CD4-positive, alpha-beta T cell treated with Interferon alpha-2 for 1 hour (primary cell): ENCODE measurements at regions not wholly inside any gene's neighbourhood (a gene's known extent, or its start where the extent isn't known, plus 50 kb on each side); places are given as distances from the start of the nearest gene placed in this dataset.
"Not testable (repeated sequence)": the region's sequence is repeated elsewhere in the genome, so short reads cannot be mapped to it uniquely, and the experiment has no call there.

Experiments used
- DNase-seq, 2 donors: peaks; one replicate each; pipeline ENCODE4 v3.0.0-alpha.2; 2020 to 2022

DNA sequence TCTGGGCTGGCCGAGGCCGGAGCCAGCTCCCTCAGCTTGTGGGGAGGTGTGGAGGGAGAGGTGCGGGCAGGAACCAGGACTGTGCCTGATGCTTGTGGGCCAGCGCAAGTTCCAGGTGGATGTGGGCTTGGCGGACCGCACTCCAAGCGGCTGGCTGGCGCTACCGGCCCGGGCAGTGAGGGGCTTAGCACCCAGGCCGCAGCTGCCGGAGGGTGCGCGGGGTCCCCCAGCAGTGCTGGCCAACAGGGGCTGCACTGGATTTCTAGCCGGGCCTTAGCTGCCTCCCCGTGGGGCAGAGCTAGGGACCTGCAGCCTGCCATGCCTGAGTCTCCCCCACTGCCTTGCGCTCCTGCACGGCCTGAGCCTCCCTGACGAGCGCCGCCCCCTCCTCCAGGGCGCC is 242.8 kb downstream of the CCSER2 start:
- no peak for DNase-seq

DNA sequence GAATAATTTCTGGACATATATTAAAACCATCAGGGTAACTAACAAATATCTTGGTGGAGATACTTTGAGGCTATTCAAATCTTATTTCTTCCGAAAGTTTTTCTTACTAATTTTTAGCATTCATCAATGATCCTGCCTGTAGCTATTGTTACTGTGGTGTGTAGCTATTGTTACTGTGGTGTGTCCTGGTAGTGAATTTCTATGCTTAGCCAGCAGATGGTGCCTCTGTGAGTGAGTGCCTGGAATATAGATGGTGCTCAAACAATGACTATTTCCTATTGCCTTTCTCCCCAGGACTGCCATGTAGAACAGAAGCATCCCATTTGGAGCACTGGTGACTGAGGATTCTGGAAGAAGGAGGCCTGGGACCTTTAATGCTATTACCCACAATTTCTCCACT is 245.7 kb downstream of the CCSER2 start:
- DNase-seq = no peak

DNA sequence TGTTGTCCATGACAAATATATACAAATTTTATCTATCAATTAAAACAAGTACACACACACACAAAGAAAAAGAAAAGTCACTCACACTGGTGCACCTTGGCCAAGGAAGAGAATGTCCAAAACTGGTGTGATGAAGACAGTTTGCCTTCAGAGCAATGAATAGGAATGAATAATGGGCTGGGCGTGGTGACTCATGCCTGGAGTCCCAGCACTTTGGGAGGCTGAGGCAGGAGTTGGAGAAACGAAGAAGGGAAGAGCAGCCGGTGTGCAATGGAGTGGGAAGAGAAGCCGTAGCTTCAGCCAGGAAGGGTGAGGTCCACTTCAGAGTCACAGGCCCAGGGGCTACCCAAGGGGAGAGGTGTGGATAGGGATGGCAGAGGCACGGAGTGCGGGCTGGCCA is 253.6 kb downstream of the CCSER2 start:
- DNase-seq = no peak

DNA sequence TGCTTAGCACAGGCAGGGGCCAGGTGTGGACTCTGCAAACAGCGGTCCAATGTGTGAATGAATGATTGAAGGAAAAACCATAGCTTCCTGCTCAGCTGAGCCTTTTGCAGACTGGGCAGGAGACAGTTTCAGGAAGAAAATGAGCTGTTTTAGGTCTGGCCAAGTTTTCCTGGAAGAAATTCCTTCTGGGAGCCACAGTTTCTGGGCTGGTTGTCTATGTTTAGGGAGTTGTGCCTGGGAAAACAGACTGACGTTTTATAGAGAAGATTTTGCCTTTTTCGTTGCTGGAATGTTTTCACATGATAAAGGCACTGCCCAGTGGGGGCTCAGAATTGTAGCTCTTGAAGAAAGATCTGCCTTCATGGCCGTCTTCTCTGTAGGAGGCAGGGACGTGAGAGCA is 255.1 kb downstream of the CCSER2 start:
- no peak for DNase-seq

DNA sequence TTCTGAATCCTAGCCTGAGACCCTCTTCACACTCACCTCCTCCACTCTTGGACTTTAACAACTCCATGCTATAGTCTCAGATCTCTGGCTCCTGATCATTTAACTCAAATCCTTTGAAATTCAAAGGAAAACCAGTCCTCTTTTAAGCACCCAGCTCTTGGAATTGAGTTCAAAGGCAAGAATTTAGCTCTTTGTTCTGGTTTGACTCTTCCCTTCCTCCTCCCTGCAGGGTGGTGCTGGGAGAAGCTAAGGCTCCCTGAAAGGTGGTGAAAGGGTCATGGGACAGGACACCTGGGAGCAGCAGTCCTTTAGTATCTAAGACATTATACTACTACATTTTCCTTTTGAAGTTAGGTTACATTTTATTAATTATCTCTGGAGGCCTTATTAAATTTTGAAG is 259.4 kb downstream of the CCSER2 start:
- DNase-seq = no peak

DNA sequence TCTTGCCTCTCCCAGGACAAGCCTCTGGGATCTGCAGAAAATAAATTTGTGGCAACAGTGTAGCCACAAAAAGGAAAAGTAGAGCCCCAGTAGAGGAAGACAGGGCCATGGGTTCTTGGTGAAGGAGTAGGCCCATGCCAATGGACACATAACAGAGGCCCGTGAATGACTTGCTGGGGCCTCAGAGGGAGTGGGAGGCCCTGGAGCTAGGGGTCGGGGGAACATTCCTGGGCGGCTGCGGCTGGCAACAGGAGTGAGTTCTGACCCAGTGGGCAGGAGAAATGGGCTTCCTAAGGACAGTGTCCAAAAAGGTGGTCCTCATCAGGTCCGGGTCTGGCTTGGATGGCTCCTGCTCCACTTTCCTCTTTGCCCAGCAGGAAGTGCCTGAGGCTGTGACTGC is 260.0 kb downstream of the CCSER2 start:
- no peak for DNase-seq

DNA sequence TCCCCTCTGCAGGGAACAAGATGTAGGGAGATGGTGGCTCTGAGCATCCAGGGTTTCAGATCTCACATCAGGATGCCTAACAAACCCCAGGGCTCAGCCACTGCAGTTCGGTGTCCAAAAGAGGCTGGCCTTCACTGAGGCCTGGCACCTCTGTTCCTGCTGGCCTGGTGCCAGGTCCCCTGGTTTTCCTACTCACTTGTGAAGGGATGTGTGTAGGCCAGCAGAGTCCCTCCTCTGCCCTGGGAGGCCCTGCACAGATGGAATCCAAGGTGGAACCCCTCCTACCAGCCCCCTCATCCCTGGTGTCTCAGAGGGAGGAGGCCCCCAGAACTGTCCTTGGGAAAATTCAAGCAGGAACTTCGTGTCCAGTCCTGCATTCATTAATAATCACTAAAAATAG is 260.6 kb downstream of the CCSER2 start:
- DNase-seq = no peak

DNA sequence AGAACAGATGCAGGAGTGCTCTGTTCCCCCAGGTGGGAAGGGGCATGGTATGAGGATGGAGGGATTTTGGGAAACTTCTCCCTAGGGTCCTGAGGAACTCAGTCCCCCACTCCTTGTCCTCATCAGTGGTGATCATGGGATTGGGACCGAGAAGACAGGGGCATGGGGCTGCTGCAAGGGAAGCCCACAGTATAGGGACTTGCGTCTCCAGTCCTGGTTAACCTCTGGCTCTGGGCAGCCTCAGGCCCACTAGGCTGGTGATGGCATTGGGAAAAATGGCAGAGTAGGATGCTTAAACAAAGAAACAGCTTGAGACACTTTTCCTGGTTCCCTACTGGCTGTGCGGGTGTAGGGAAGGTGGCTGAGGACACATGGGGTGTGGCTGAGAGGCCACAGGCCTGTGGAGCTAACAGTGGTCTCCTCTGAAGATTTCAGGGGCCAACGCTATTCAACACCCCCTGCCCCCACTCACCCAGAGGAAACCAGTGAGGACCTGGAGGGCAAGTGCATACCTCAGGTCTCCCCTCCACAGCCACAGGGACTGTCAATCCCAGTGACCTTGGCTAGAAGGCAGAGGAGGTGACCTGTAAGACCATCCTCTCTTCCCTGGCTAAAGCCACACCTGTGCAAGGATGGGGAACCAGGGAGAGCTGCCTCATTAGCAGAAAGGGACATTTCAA is 261.3 kb downstream of the CCSER2 start:
- DNase-seq = no peak

DNA sequence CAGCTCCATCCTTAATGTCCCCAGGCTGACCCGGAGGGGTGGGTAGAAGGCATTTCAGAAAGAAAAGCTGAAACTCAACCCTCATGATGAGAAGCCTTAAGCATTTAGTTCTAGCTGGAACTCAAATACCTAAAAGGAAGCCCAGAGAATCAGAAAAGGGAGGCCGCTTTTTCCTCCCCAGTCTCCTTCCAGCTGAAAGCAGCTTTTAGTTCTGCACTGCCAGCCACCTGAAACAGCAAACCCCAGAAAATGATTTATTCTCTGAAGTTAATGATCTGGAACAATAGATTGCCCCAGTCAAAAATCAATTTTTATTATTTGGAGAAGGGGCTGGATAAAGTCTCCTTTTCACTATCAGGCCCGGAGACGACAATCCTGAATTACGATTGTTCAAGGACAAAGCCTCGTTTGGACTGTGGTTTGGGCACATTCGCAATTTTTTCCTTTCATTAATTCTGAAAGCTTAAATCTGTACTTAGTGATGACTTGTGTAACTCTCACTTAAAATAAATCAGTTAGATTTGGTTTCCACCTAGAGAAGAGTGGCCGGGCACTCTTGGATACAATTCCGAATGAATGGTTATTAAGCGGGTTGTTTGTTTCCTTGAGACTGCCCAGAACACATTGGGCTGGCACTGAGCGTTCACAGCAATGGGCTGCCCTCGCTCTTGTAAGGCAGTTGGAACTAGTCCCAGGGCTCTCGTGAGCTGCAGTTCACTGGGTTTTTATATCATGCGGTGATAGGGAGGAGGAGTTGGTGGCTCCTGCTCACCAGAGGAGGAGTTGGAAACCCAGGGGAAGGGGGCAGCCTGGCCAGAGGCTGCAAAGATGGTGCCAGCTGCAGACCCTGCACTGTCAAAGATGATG is 262.2 kb downstream of the CCSER2 start:
- no peak for DNase-seq

DNA sequence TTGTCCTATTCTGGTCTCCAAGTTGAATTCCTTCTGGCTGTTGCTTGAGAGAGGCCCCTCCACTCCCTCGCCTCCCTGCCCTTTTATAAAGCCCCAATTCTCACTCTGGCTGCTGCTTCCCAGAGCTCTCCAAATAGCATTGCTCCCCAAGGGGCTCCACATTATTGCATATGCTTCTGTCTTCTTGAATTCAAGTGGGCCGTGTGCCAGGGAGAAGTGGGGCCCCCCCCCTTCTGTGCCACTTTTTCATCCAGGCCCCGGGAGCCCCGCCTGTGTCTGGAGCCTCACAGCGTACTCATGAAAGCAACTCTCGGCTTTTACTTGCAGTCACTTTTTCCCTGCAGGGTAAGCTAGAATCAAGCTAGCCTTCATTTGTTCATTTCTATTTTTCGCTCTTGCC is 265.1 kb downstream of the CCSER2 start:
- DNase-seq = no peak

DNA sequence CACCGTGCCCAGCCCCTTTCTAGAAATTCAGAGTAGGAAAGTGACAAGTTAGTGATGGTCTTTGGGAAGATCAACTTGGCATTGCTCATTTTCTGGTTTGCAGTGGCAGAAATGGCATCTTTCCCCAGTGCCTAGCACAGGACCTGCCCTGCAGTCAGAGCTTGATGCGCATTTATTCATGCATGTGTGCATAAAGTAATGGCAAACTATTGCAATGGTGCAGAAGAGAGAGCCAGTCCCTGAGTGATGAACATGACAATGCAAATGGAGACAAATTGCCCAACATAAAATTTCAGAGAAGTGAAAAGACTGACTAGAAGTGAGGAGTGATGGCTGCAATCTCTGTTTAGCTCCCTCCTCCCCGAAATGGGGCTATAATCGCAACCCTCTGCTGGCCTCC is 268.2 kb downstream of the CCSER2 start:
- no peak for DNase-seq

DNA sequence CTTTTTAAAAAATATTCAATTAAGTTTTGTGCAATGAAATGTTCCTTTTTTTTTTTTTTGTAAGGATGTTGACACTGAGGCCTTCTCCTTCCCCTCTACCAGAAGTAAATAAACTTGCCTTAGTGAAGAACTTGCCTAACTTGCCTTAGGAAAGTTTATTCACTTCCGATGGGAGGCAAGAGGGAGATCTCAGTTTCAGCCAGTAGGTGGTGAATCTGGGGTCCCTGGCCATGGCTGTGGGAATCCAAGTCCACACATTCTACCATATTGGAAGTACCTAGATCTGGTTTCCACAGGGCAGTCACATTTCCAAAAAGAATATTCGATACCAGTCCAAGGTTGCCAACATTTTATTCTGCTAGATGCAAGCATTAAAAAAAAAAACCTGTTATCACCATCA is 270.9 kb downstream of the CCSER2 start:
- DNase-seq = no peak

DNA sequence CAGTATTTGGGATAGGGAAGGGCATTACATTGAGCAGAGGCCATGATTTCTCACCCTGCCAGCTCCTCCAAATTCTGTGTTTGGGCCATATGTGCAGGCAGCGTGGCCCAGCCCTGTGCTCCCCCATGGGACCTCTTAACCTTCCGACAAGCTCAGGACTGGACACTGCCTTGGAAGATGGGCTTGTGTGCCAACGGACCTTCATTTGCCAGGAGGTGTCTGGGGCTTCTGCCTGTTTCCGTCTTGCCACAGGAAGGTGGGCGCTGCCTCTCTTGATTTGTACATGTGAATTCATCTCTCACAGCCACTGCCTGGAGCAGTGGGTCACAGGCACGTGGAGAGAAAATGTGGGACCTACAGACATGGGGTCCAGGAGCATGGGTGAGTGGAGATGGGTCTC is 272.6 kb downstream of the CCSER2 start:
- DNase-seq = no peak

DNA sequence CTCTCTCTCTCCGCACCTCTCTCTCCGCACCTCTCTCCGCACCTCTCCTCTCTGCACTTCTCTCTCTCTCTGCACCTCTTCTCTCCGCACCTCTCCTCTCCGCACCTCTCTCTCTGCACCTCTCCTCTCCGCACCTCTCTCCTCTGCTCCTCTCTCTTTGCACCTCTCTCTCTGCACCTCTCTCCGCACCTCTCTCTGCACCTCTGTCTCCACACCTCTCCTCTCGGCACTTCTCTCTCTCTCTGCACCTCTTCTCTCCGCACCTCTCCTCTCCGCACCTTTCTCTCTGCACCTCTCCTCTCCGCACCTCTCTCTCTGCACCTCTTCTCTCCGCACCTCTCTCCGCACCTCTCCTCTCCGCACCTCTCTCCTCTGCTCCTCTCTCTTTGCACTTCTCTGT is 274.2 kb downstream of the CCSER2 start:
- DNase-seq = not testable (repeated sequence)

DNA sequence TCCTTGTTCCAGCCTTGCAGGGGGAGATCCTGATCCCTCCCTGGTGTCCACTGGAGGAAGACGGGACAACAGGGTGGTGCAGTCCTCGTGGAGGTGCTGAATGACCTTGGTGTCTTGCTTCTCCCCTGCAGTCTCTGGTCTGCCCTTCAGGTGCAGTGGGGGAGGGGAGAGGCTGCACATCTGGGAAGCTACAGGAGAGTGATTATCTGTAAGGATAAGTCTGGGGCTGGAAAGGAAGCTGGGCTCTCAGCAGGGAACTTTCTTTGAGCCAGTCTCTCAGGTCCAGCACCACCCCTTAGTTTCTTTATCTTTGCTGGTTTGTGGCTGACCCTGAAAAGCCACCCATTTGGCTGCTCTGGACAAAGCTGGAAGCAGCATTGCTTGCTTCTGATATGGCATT is 275.6 kb downstream of the CCSER2 start:
- no peak for DNase-seq

DNA sequence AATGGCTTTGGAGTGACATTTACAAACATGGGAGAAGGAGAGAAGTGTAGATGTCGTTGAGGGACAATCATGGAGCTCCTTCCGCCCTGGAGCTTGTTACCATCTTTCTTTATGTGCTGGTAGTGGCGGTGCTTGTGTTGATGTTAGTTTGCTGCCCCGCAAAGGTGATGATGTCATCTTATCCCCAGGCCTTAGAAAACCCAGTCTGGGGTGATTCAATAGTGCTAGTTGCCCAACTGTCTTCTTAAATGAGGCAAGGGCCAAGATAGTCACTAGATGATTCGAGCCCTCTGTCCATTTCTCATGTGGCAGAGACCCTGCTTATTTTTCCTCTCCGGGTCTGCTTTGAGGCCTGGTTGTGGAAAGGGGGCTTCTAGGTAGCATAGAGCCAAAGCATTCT is 277.4 kb downstream of the CCSER2 start:
- no peak for DNase-seq

DNA sequence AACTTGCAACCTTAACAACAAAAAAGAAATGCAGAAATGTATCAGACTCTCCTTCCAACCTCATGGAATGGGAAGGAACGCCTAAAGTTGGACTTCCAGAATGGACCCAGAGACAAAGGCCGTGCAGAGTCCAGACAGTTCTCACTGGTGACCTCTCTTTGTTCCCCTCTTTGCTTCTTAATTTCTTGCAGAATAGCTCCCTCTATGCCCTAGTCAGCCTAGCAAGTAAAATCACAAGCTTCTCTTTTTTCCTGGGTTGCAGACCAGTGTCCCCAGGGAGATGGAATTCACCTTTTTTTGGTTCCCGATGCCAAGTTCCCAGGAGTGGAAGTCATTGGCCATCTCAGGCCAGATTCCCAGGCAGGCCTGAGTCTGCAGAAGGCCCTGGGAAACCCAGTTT is 278.0 kb downstream of the CCSER2 start:
- no peak for DNase-seq

DNA sequence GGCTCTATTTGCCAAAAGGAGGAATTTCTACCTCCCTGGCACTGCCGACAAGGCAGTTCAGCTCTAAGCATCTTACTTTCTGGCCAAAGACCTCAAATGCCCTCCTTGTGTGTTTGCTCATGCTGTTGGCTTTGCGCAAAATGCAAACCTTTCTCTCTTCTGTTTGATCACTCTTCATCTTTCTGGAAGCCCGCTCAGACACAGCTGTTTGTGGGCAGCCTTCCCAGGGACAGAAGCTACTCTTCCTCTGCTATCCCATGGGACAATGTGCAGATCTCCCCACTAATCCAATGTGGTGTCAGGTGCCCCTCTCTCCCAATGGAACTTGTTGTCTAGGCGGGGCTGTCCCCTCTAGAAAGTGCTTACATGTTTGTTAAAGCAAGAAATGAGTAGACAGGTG is 278.7 kb downstream of the CCSER2 start:
- no peak for DNase-seq

DNA sequence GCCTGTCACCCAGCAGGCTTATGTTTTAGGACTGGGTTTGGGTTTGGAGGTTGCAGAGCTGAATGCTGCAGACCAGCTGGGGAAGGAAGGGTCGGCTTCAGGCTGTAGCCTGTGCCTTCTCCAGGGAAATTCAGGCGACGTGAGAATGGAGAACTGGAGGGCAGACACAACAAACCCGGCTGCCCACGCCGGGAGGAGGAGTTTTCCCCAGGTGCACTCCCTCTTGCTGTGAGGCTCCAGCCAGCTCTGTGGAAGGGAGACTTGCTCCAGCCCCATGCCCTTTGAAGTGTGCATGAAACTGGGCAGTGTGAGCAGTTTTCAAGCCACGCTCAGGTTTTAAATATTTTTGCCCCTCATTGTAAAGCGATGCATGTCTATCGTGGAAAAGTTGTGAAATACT is 279.1 kb downstream of the CCSER2 start:
- no peak for DNase-seq

DNA sequence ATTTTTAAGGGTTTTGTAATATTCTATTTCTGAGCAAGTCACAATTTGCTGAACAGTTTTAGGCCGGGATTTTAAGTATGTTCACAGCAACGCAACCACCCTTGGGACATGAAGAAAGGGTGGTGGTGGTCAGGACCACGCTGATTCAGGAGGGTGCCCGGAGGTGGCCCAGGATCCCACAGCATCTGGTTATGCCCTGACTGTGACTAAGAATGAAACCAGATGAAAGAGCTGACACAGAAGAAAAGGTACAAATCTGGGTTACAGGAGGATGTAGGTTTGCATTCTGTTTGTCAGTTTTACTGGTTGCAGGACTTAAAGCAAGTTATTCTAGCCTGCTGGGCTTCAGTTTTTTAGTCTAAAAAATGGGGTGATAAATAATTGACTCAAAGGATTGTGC is 279.7 kb downstream of the CCSER2 start:
- no peak for DNase-seq

DNA sequence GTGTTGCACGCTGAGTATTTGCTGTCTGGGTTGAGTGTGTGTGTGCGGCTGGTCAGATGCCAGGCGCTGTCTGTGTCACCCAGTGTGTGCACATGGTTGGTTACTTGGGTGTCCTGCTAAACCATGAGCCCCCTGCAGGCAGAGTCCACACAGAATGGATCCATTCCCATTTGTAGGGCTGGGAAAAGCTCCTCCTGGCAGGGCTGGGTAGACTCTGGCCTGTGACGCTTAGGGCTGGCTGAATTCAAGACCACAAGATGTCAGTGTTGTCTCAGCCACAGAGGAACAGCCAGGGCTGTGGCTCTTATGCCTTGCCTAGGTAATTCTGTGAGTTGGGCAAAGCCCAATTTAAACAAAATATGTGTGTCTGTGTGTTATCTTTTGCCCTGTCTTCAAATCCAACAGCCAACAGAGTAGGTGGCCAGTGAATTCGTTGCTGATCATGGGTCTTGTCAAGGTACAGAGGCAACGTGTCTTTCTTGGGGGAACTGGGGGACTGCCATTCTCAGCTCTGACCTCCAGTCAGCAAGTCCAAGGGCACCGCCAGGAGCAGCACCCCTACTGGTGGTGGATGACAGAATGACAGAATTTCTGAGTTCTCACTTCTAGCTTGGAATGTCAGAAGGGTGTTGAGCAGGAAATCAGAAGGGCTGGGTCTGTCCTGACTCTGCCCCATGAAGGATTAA is 285.1 kb downstream of the CCSER2 start:
- DNase-seq = no peak

DNA sequence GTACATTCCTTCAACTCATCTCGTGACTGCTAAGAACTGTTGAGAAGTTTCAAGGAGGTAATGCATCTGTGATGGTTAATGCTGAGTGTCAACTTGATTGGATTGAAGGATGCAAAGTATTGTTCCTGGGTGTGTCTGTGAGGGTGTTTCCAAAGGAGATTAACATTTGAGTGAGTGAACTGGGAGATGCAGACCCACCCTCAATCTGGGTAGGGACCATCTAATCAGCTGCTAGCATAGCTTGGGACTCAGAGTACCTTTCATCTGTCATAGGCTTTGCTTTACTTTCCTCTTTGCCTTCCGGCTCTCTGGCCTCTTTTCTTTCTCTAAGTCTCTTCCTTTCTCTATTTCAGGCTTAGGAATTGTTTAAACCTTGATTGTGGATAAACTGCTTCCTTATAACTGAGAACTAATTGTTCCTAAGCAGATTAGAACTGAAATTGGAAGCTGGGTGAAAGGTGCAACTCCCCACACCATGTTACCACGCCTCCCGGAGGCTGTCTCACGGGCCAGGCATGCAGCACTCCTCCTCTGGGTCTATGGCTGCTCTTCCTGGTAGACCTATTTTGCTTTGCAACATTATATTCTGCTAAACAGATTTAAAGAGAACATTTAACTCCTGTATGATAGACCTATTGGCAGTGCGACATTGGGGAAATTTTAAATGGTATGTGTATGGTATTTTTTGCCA is 298.2 kb downstream of the CCSER2 start:
- no peak for DNase-seq

DNA sequence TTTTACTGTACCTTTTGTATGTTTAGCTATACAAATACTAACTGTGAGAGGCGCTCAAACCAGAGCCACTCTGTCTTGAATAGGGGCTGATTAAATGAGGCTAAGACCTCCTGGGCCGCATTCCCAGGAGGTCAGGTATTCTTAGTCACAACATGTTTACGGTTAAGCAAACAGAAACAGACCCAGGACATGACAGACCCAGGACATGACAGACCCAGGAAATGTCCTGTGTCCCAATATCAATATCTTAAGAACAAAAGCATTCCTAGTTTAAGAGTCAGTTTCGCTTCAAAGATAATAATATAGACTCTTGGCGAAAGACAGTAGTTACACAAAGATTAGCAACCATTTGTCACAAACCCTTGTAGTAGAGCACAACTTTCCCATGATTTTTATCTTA is 304.5 kb downstream of the CCSER2 start:
- DNase-seq = no peak

DNA sequence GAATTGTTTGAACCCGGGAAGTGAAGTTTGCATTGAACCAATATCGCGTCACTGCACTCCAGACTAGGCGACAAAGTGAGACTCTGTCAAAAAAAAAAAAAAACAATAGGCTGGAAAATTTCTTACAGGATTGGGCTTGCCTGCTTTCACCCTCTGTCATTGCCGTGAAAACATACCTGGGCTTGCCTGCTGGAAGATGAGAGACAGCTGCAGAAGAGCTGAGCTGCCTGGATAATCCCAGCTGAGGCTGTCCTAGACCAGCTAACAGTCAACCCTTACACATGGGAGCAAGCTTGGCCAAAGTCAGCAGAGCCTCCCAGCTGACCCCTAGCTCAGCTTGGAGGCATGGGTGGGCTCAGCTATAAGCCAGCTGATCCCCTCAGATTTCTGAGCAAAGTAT is 306.2 kb downstream of the CCSER2 start:
- no peak for DNase-seq
